ENCODE measurements at regions not wholly inside any gene's neighbourhood (a gene's known extent, or its start where the extent isn't known, plus 50 kb on each side); places are given as distances from the start of the nearest gene placed in this dataset.

DNA sequence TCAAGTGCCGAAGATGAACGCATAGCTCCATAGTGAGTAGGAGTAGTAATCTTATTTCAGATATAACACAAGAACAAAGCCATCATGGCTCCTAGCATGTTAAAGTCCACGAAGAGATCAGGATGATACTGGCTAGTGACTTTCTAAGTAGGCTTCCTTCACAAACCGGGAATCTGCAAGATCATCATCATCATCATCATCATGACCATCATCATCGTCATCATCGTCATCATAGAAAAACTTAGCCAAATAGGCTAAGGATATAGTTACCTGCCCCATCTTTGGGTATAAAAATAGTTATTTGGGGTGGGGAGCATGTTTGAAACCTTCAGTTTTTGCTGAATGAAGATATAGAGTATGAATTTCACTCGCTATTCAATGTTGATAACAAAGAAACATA, 57.9 kb downstream of the PYDC2 start:
- ChIA-PET CTCF (interaction anchor here (1.1 kb wide), 1 partner anchor 11 kb away, joined by 3 read pairs; no protein-coding TSS in a partner anchor), POLR2A (no interaction called here)
- no peak overlapping the region for H3K4me3 ChIP-seq (ENCODE audit: low read length)

DNA sequence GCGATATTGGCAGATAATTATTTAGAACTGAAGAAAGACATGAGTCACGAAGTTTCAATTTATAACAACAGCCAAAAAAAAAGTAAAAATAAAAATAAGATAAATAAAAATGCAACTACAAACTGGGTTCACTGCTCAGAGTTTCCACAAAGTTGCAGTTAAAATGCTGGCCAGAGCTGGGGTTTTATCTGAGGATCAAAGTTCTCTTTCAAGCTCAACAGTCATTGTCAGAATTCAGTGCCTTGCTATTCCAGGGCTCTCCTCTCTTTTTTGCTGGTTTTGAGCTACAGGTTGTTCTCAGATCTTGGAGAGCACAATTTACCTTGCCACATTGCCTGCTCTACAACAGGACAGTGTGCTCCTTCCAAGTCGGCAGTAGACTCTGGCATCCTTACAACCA, 60.1 kb downstream of the PYDC2 start:
- CTCF ChIA-PET, result no interaction called here
- POLR2A ChIA-PET, result no interaction called here
- H3K27ac Mint-ChIP-seq, result no peak overlapping the region

More for the DNA sequence above, 57.9 kb downstream of the PYDC2 start:
- H3K27ac Mint-ChIP-seq, result no peak overlapping the region
- H3K9me3 Mint-ChIP-seq, result peaks cover 0 to 13% (median 4%) of the 10 kb centered on the region in 5 donors
- H3K27me3 Mint-ChIP-seq, result no peaks in the 10 kb centered on the region
- Histone ChIP-seq H3K36me3 (ENCODE audit: insufficient read depth, low read length) (no peaks in the 10 kb centered on the region), H3K9me3 (ENCODE audit: low read length) (no peaks in the 10 kb centered on the region), H3K27ac (ENCODE audit: low read depth, low read length) (no peak overlapping the region), H3K27me3 (ENCODE audit: insufficient read depth, low read length, poor library complexity, severe bottlenecking) (no peaks in the 10 kb centered on the region), H3K4me1 (ENCODE audit: insufficient read depth, low read length) (no peaks in the 10 kb centered on the region)
- no peaks in the 10 kb centered on the region for H3K36me3 Mint-ChIP-seq
- no peak for DNase-seq
- H3K4me3 Mint-ChIP-seq, result no peak overlapping the region
- H3K4me1 Mint-ChIP-seq, result no peaks in the 10 kb centered on the region

DNA sequence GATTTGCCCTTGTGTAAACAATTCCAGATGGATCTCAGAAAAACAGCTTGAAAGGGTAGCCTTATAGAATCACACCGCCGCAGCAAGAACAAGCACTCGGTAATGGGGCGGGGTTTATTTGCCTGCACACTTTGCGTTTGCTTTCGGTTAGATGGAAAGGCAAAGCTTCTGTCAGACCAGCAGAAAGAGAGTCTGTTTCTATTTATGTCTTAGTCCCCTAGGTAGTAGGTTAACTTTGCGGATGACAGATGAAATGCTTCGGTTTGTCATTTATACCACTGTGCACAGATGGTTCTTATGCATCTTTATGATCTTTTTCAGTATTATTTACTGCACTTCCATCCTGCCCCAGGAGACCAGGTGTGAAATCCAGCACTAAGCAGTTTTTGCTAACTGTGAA, 62.2 kb downstream of the PYDC2 start:
- Histone ChIP-seq H3K9me3 (ENCODE audit: low read length) (no peaks in the 10 kb centered on the region), H3K36me3 (ENCODE audit: insufficient read depth, low read length) (no peaks in the 10 kb centered on the region), H3K27ac (ENCODE audit: low read depth, low read length) (no peak overlapping the region), H3K4me3 (ENCODE audit: low read length) (no peak overlapping the region), H3K4me1 (ENCODE audit: insufficient read depth, low read length) (no peaks in the 10 kb centered on the region), H3K27me3 (ENCODE audit: insufficient read depth, low read length, poor library complexity, severe bottlenecking) (no peaks in the 10 kb centered on the region)
- H3K4me3 Mint-ChIP-seq, result no peak overlapping the region
- H3K4me1 Mint-ChIP-seq, result no peaks in the 10 kb centered on the region
- H3K36me3 Mint-ChIP-seq, result no peaks in the 10 kb centered on the region
- H3K9me3 Mint-ChIP-seq, result peaks cover 2 to 13% (median 5%) of the 10 kb centered on the region in 5 donors
- H3K27ac Mint-ChIP-seq, result no peak overlapping the region
- ChIA-PET CTCF (no interaction called here), POLR2A (no interaction called here)
- DNase-seq, result no peak
- no peaks in the 10 kb centered on the region for H3K27me3 Mint-ChIP-seq

More for the DNA sequence above, 60.1 kb downstream of the PYDC2 start:
- no peak for DNase-seq
- no peak overlapping the region for H3K4me3 Mint-ChIP-seq
- H3K36me3 ChIP-seq (ENCODE audit: insufficient read depth, low read length), result no peaks in the 10 kb centered on the region
- no peaks in the 10 kb centered on the region for H3K27me3 ChIP-seq (ENCODE audit: insufficient read depth, low read length, poor library complexity, severe bottlenecking)
- no peak overlapping the region for H3K4me3 ChIP-seq (ENCODE audit: low read length)
- H3K9me3 Mint-ChIP-seq, result peaks cover 2 to 13% (median 4%) of the 10 kb centered on the region in 5 donors
- no peaks in the 10 kb centered on the region for H3K4me1 ChIP-seq (ENCODE audit: insufficient read depth, low read length)
- H3K4me1 Mint-ChIP-seq, result no peaks in the 10 kb centered on the region
- H3K36me3 Mint-ChIP-seq, result no peaks in the 10 kb centered on the region
- no peak overlapping the region for H3K27ac ChIP-seq (ENCODE audit: low read depth, low read length)
- H3K27me3 Mint-ChIP-seq, result no peaks in the 10 kb centered on the region
- no peaks in the 10 kb centered on the region for H3K9me3 ChIP-seq (ENCODE audit: low read length)

DNA sequence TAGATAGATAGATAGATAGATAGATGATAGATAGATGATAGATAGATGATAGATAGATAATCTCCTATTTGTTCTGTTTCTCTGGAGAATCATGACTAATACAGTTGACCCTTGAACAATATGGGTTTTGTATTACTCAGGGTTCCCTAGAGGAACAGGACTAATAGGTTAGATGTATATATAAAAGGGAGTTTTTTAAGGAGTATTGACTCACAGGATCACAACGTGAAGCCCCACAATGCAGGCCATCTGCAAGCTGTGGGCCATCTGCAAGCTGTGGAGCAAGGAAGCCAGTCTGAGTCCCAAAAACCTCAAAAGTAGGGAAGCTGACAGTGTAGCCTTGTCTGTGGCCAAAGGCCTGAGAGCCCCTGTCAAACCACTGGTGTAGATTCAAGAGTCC, 67.6 kb downstream of the PYDC2 start:
- Histone ChIP-seq H3K9me3 (ENCODE audit: low read length) (no peaks in the 10 kb centered on the region), H3K4me1 (ENCODE audit: insufficient read depth, low read length) (no peaks in the 10 kb centered on the region), H3K36me3 (ENCODE audit: insufficient read depth, low read length) (no peaks in the 10 kb centered on the region), H3K4me3 (ENCODE audit: low read length) (no peak overlapping the region), H3K27ac (ENCODE audit: low read depth, low read length) (no peak overlapping the region), H3K27me3 (ENCODE audit: insufficient read depth, low read length, poor library complexity, severe bottlenecking) (no peaks in the 10 kb centered on the region)
- ChIA-PET CTCF (no interaction called here), POLR2A (no interaction called here)
- H3K4me1 Mint-ChIP-seq, result no peaks in the 10 kb centered on the region
- peaks cover 0 to 9% (median 0%) of the 10 kb centered on the region in 5 donors for H3K9me3 Mint-ChIP-seq
- H3K27me3 Mint-ChIP-seq, result no peaks in the 10 kb centered on the region
- H3K27ac Mint-ChIP-seq, result no peak overlapping the region
- no peak overlapping the region for H3K4me3 Mint-ChIP-seq
- H3K36me3 Mint-ChIP-seq, result no peaks in the 10 kb centered on the region
- DNase-seq, result no peak

DNA sequence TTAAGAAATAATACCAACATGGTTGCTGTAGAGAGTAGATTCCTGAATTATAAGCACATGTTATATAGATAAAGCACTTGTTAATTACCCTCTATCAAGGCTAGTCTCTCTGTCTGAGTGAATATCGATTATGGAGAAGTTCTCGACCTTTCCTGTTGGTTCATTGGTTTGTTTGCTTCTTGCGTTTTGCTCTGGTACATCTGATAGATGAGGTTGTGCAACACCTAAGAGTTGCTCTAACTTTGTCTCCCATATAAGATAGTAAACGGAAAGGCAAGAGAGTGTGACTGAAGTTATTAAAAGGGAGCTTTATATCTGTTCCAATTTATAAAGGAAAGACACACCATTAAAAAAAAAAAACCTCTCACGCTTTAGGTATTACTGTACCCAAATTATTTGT, 69.0 kb downstream of the PYDC2 start:
- CTCF ChIA-PET, result no interaction called here
- POLR2A ChIA-PET, result no interaction called here
- H3K27me3 ChIP-seq (ENCODE audit: insufficient read depth, low read length, poor library complexity, severe bottlenecking), result no peaks in the 10 kb centered on the region
- Mint-ChIP-seq H3K4me1 (no peaks in the 10 kb centered on the region), H3K27ac (no peak overlapping the region), H3K4me3 (no peak overlapping the region), H3K36me3 (no peaks in the 10 kb centered on the region), H3K27me3 (no peaks in the 10 kb centered on the region), H3K9me3 (peaks cover 0 to 9% (median 0%) of the 10 kb centered on the region in 5 donors)
- H3K4me1 ChIP-seq (ENCODE audit: insufficient read depth, low read length), result no peaks in the 10 kb centered on the region
- no peaks in the 10 kb centered on the region for H3K9me3 ChIP-seq (ENCODE audit: low read length)
- H3K36me3 ChIP-seq (ENCODE audit: insufficient read depth, low read length), result no peaks in the 10 kb centered on the region
- no peak for DNase-seq
- H3K4me3 ChIP-seq (ENCODE audit: low read length), result no peak overlapping the region
- H3K27ac ChIP-seq (ENCODE audit: low read depth, low read length), result no peak overlapping the region

DNA sequence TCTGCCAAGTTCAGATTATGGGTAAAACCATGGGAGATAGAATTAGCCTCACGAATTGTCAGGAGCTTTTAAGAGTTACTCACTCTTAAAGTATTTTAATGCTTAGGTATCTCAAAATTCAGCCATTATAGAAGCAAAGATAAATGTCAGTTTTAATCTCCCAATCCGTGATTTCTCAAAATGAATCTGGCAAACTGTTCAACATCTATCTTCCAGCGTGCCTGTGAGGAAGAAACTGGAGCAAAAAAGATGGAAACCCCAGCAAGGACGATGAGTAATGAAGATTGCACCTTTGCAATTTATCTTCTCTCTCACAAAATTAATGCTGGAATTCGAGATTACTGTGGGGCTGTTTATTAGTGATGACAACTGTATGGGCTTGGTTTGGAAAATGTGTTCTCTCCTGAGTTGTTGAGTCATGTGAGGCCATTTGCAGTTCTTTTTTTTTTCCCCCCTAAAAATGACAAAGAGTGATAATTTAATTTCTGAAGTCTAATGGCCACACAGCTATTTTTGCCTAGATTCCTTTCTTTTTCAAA, 70.5 kb downstream of the PYDC2 start:
- no peaks in the 10 kb centered on the region for H3K36me3 Mint-ChIP-seq

DNA sequence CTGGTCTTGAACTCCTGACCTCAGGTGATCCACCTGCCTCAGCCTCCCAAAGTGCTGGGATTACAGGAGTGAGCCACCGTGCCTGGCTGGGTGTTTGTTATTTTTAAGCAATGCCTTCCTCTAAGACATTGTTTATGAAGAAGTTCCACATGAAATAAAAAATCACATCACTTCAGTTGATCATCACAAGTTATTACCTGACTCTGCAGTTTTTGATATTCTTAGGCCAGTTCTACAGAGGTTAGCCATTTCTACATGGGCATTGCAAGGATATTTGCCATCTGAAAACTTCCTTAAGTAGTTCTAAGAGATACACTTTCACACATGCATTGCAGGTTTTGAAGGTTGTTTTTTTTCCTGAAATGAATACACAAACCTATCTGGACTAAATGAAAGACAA, 82.1 kb downstream of the PYDC2 start:
- no peak overlapping the region for H3K4me3 ChIP-seq (ENCODE audit: low read length)
- H3K36me3 Mint-ChIP-seq, result no peaks in the 10 kb centered on the region
- no peaks in the 10 kb centered on the region for H3K4me1 ChIP-seq (ENCODE audit: insufficient read depth, low read length)
- H3K27ac Mint-ChIP-seq, result no peak overlapping the region
- POLR2A ChIA-PET, result no interaction called here
- H3K4me3 Mint-ChIP-seq, result no peak overlapping the region
- no peaks in the 10 kb centered on the region for H3K4me1 Mint-ChIP-seq
- H3K27ac ChIP-seq (ENCODE audit: low read depth, low read length), result no peak overlapping the region
- no peak for DNase-seq
- no peaks in the 10 kb centered on the region for H3K27me3 ChIP-seq (ENCODE audit: insufficient read depth, low read length, poor library complexity, severe bottlenecking)
- no peaks in the 10 kb centered on the region for H3K27me3 Mint-ChIP-seq
- no peaks in the 10 kb centered on the region for H3K36me3 ChIP-seq (ENCODE audit: insufficient read depth, low read length)
- peaks cover 0 to 15% (median 4%) of the 10 kb centered on the region in 5 donors for H3K9me3 Mint-ChIP-seq
- H3K9me3 ChIP-seq (ENCODE audit: low read length), result no peaks in the 10 kb centered on the region
- CTCF ChIA-PET, result no interaction called here

More for the DNA sequence above, 70.5 kb downstream of the PYDC2 start:
- POLR2A ChIA-PET, result no interaction called here
- Mint-ChIP-seq H3K27ac (no peak overlapping the region), H3K27me3 (no peaks in the 10 kb centered on the region), H3K4me3 (no peak overlapping the region), H3K9me3 (peaks cover 0 to 4% (median 1%) of the 10 kb centered on the region in 5 donors), H3K4me1 (no peaks in the 10 kb centered on the region)
- Histone ChIP-seq H3K9me3 (ENCODE audit: low read length) (no peaks in the 10 kb centered on the region), H3K36me3 (ENCODE audit: insufficient read depth, low read length) (no peaks in the 10 kb centered on the region), H3K4me1 (ENCODE audit: insufficient read depth, low read length) (no peaks in the 10 kb centered on the region), H3K4me3 (ENCODE audit: low read length) (no peak overlapping the region), H3K27ac (ENCODE audit: low read depth, low read length) (no peak overlapping the region), H3K27me3 (ENCODE audit: insufficient read depth, low read length, poor library complexity, severe bottlenecking) (no peaks in the 10 kb centered on the region)
- no peak for DNase-seq
- CTCF ChIA-PET, result no interaction called here

DNA sequence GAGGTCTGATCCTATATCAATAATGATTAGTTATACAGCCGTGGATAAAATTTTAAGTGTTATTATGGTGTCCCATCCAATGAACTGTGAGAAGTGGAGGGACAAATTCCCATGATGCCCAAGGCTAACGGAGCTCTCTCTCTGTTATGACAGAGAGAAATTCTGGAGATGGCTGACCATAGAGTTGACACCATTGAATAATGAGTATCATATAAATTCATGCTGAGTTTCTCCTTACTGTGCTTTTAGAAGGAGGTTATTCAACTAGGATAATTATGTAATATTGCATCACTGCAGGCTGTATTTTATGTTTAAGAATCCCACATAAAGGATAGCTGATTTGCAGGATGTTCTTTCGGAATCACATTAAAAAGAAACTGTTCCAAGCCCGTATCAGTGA, 82.9 kb downstream of the PYDC2 start:
- H3K27ac Mint-ChIP-seq, result no peak overlapping the region
- no peaks in the 10 kb centered on the region for H3K9me3 ChIP-seq (ENCODE audit: low read length)
- H3K27ac ChIP-seq (ENCODE audit: low read depth, low read length), result no peak overlapping the region
- no peaks in the 10 kb centered on the region for H3K4me1 ChIP-seq (ENCODE audit: insufficient read depth, low read length)
- no peak overlapping the region for H3K4me3 ChIP-seq (ENCODE audit: low read length)
- no peaks in the 10 kb centered on the region for H3K27me3 ChIP-seq (ENCODE audit: insufficient read depth, low read length, poor library complexity, severe bottlenecking)
- H3K4me1 Mint-ChIP-seq, result no peaks in the 10 kb centered on the region
- H3K9me3 Mint-ChIP-seq, result peaks cover 0 to 20% (median 5%) of the 10 kb centered on the region in 5 donors
- CTCF ChIA-PET, result no interaction called here
- no peaks in the 10 kb centered on the region for H3K36me3 ChIP-seq (ENCODE audit: insufficient read depth, low read length)
- no peak overlapping the region for H3K4me3 Mint-ChIP-seq
- no peaks in the 10 kb centered on the region for H3K36me3 Mint-ChIP-seq
- POLR2A ChIA-PET, result no interaction called here
- no peaks in the 10 kb centered on the region for H3K27me3 Mint-ChIP-seq
- no peak for DNase-seq

DNA sequence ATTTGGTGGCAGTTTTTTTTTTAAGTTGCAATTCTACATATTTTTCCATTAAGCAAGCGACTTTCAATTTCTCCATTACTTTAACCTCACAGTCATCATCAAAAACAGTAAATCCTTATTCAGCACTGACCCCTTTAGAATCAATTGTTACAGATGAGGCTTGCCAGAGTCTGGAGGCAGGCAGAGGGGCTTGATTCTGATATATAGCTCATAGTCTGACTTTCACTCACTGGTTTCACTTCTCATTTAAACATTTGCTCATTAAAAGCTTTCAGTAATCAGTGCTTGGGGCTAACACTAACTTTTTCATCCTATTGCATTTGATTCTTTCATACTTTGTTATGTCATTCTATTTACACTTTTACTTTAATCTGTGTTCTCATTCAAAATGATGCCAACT, 88.4 kb downstream of the PYDC2 start:
- H3K27me3 Mint-ChIP-seq, result no peaks in the 10 kb centered on the region
- no peak overlapping the region for H3K4me3 Mint-ChIP-seq
- Histone ChIP-seq H3K27me3 (ENCODE audit: insufficient read depth, low read length, poor library complexity, severe bottlenecking) (no peaks in the 10 kb centered on the region), H3K4me3 (ENCODE audit: low read length) (no peak overlapping the region), H3K36me3 (ENCODE audit: insufficient read depth, low read length) (no peaks in the 10 kb centered on the region), H3K27ac (ENCODE audit: low read depth, low read length) (no peak overlapping the region), H3K4me1 (ENCODE audit: insufficient read depth, low read length) (no peaks in the 10 kb centered on the region), H3K9me3 (ENCODE audit: low read length) (no peaks in the 10 kb centered on the region)
- no peaks in the 10 kb centered on the region for H3K36me3 Mint-ChIP-seq
- CTCF ChIA-PET, result no interaction called here
- H3K9me3 Mint-ChIP-seq, result peaks cover 3 to 23% (median 7%) of the 10 kb centered on the region in 5 donors
- no peak overlapping the region for H3K27ac Mint-ChIP-seq
- no peak for DNase-seq
- no peaks in the 10 kb centered on the region for H3K4me1 Mint-ChIP-seq
- POLR2A ChIA-PET, result no interaction called here

Measured in CD8-positive, alpha-beta memory T cell (primary cell).